Activated CD4-positive, alpha-beta memory T cell treated with anti-CD3 and anti-CD28 coated beads for 36 hours (primary cell): ENCODE measurements at regions not wholly inside any gene's neighbourhood (a gene's known extent, or its start where the extent isn't known, plus 50 kb on each side); places are given as distances from the start of the nearest gene placed in this dataset.

Experiments
- CTCF ChIA-PET: fragments of 350-600 bp; sonication (Branson Sonifier 250); formaldehyde crosslinking; loops from one replicate; lab custom pipeline; 2021; ENCODE audit warnings: antibody characterized with exemption, inconsistent platforms; lab: Charles Lee
- POLR2A ChIA-PET: fragments of 350-600 bp; sonication (Branson Sonifier 250); formaldehyde crosslinking; loops from one replicate; lab custom pipeline; 2021; ENCODE audit warnings: antibody characterized with exemption; lab: Charles Lee
- DNase-seq: peaks from one replicate; pipeline ENCODE4 v3.0.0-alpha.2; 2020
- H3K27ac Mint-ChIP-seq: one replicate; pipeline ENCODE4 v1.8.0; 2021; ENCODE audit warnings: mixed read lengths
- H3K27me3 Mint-ChIP-seq: one replicate; pipeline ENCODE4 v1.8.0; 2021; ENCODE audit warnings: mixed read lengths
- H3K36me3 Mint-ChIP-seq: one replicate; pipeline ENCODE4 v1.8.0; 2021; ENCODE audit warnings: mixed read lengths
- H3K4me1 Mint-ChIP-seq: one replicate; pipeline ENCODE4 v1.8.0; 2021; ENCODE audit warnings: low read depth, mixed read lengths
- H3K4me3 Mint-ChIP-seq: one replicate; pipeline ENCODE4 v1.8.0; 2021; ENCODE audit warnings: mild to moderate bottlenecking, mixed read lengths
- H3K9me3 Mint-ChIP-seq: one replicate; pipeline ENCODE4 v1.8.0; 2021; ENCODE audit warnings: mixed read lengths
- intact Hi-C: fragments of 100-400 bp; cut with micrococcal nuclease; formaldehyde crosslinking; loops from one replicate; pipeline ENCODE4 v1.15.1; 2023

GRCh38 chr5:161064781-161065180, 212.8 kb upstream of the ATP10B start:
- H3K27me3 Mint-ChIP-seq: peaks cover 1% of the 10 kb centered on the region
- H3K36me3 Mint-ChIP-seq: no peaks in the 10 kb centered on the region
- CTCF ChIA-PET: no interaction called here
- H3K9me3 Mint-ChIP-seq: no peaks in the 10 kb centered on the region
- no peak for DNase-seq
- H3K27ac Mint-ChIP-seq: no peak overlapping the region
- intact Hi-C loops: no loop called here
- POLR2A ChIA-PET: no interaction called here
- H3K4me1 Mint-ChIP-seq: no peaks in the 10 kb centered on the region
- H3K4me3 Mint-ChIP-seq: no peak overlapping the region

- POLR2A ChIA-PET: no interaction called here
- H3K36me3 Mint-ChIP-seq: no peaks in the 10 kb centered on the region
- no peaks in the 10 kb centered on the region for H3K4me1 Mint-ChIP-seq
- H3K9me3 Mint-ChIP-seq: no peaks in the 10 kb centered on the region
- H3K27ac Mint-ChIP-seq: no peak overlapping the region
- peaks cover 1% of the 10 kb centered on the region for H3K27me3 Mint-ChIP-seq
- CTCF ChIA-PET: no interaction called here
- no peak for DNase-seq
- no peak overlapping the region for H3K4me3 Mint-ChIP-seq
- intact Hi-C loops: no loop called here
Observed at GRCh38 chr5:161064297-161064696, 212.3 kb upstream of the ATP10B start.

DNA sequence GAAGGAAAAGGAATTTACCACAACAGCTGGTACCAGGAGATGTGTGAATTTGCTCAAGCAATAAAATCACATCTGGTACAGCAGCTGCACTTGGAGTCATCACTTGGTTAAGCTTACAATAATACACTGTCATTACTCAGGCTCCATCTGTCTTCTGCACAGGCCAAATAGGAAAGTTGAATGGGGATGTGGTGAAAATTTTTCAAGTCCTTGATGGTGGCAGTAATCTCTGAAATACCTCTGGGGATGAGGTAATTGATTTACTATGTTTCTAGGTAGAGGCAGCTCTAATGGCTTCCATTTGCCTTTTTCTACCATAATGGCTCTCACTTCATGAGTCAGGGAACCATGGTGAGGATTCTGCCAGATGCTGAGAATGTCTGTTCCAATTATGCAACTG, 206.8 kb upstream of the ATP10B start:
- Mint-ChIP-seq H3K27ac (no peak overlapping the region), H3K36me3 (no peaks in the 10 kb centered on the region), H3K9me3 (no peaks in the 10 kb centered on the region), H3K4me1 (no peaks in the 10 kb centered on the region), H3K27me3 (peaks cover 1% of the 10 kb centered on the region), H3K4me3 (no peak overlapping the region)
- ChIA-PET POLR2A (no interaction called here), CTCF (no interaction called here)
- intact Hi-C loops: no loop called here
- no peak for DNase-seq

DNA sequence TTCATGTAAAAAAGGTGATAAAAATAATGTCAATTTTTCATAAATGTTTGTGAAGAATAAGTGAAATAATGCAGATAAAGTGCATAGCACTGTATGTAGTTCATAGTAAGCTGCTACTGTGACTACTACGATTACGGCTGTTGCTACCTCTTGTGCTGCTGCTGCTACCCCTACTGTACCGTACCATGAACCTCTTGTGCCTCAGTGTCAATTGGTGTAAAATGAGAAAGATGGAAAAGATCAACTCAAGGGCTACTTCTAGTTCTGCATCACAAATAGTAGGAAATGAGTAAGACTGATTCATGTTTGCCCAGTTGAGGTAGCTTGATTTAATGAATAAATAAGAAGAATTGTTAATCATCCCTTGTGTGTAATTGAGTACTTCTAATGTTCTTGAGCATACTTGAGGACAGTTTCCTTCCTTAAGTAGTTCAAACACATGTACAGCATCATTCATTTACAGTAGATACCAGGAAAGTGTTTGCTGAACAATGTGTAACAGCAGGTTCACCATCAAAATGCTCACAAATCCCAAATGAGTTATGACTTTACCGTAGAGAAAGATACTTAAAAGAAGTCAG, 200.0 kb upstream of the ATP10B start:
- CTCF ChIA-PET: no interaction called here
- intact Hi-C loops: no loop called here
- H3K4me3 Mint-ChIP-seq: no peak overlapping the region

GRCh38 chr5:161047024-161047423, 195.0 kb upstream of the ATP10B start:
- ChIA-PET POLR2A (no interaction called here), CTCF (no interaction called here)
- H3K27me3 Mint-ChIP-seq: no peaks in the 10 kb centered on the region
- intact Hi-C loops: no loop called here
- no peaks in the 10 kb centered on the region for H3K36me3 Mint-ChIP-seq
- H3K4me3 Mint-ChIP-seq: no peak overlapping the region
- H3K9me3 Mint-ChIP-seq: no peaks in the 10 kb centered on the region
- no peaks in the 10 kb centered on the region for H3K4me1 Mint-ChIP-seq
- no peak overlapping the region for H3K27ac Mint-ChIP-seq
- DNase-seq: no peak

More for the DNA sequence above, 200.0 kb upstream of the ATP10B start:
- no peaks in the 10 kb centered on the region for H3K4me1 Mint-ChIP-seq
- H3K36me3 Mint-ChIP-seq: no peaks in the 10 kb centered on the region
- H3K9me3 Mint-ChIP-seq: no peaks in the 10 kb centered on the region
- DNase-seq: no peak
- POLR2A ChIA-PET: no interaction called here
- H3K27me3 Mint-ChIP-seq: no peaks in the 10 kb centered on the region
- no peak overlapping the region for H3K27ac Mint-ChIP-seq

DNA sequence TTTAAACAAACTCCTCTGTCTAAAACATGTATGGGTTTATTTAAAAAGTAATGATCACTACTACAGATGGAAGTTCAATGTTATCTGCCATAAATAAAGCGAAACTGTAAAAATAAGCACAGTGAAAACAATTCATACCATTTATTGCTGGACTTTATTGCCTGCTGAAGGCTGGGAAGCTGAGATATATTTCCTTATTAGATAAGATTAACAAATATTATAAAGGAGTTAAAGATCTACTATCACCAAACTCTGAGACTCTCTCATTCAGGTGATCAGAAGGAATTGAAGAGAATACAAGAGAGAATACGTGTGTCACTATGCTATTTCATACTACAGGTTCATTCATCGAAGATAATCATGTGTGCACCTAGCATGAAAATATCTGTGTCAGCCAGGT, 190.9 kb upstream of the ATP10B start:
- CTCF ChIA-PET: no interaction called here
- Mint-ChIP-seq H3K27ac (no peak overlapping the region), H3K4me1 (no peaks in the 10 kb centered on the region), H3K36me3 (no peaks in the 10 kb centered on the region), H3K9me3 (peaks cover 2% of the 10 kb centered on the region), H3K27me3 (no peaks in the 10 kb centered on the region), H3K4me3 (no peak overlapping the region)
- intact Hi-C loops: no loop called here
- POLR2A ChIA-PET: no interaction called here
- DNase-seq: no peak

- Mint-ChIP-seq H3K4me3 (no peak overlapping the region), H3K27me3 (no peaks in the 10 kb centered on the region), H3K4me1 (no peaks in the 10 kb centered on the region), H3K9me3 (peaks cover 2% of the 10 kb centered on the region), H3K27ac (no peak overlapping the region), H3K36me3 (no peaks in the 10 kb centered on the region)
- DNase-seq: no peak
- intact Hi-C loops: no loop called here
- ChIA-PET POLR2A (no interaction called here), CTCF (no interaction called here)
Observed at GRCh38 chr5:161042443-161042842, 190.4 kb upstream of the ATP10B start.

GRCh38 chr5:161040818-161041217, 188.8 kb upstream of the ATP10B start:
- H3K4me3 Mint-ChIP-seq: no peak overlapping the region
- no peaks in the 10 kb centered on the region for H3K36me3 Mint-ChIP-seq
- intact Hi-C loops: no loop called here
- ChIA-PET CTCF (no interaction called here), POLR2A (interaction anchor here (0.7 to 1.2 kb wide), 2 partner anchors 13 to 19 kb away, joined by 3 read pairs; no protein-coding TSS in a partner anchor)
- no peak overlapping the region for H3K27ac Mint-ChIP-seq
- H3K4me1 Mint-ChIP-seq: no peaks in the 10 kb centered on the region
- H3K27me3 Mint-ChIP-seq: no peaks in the 10 kb centered on the region
- DNase-seq: no peak
- H3K9me3 Mint-ChIP-seq: peaks cover 2% of the 10 kb centered on the region

DNA sequence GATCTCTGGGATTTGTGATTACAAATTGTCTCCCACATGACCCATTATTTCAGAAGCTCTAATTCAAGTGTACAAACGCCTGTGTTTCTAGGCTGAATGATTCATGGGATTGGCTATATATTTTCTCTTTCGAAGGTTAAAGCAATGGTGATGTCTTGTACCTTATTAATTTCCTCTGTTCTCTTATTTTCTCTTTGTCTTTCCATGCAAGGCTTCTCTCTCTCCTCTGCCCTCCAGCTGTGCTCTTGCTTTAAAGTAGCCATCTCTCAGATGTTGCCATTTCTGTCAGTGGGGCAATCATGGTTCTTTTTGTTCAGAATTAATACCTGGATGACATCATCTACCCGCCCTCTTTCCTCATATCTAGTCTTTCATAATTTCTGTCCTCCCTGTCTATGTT, 184.3 kb upstream of the ATP10B start:
- Mint-ChIP-seq H3K9me3 (peaks cover 2% of the 10 kb centered on the region), H3K36me3 (no peaks in the 10 kb centered on the region), H3K4me3 (no peak overlapping the region), H3K27ac (no peak overlapping the region), H3K27me3 (peaks cover 1% of the 10 kb centered on the region), H3K4me1 (no peaks in the 10 kb centered on the region)
- POLR2A ChIA-PET: no interaction called here
- no peak for DNase-seq
- CTCF ChIA-PET: no interaction called here
- intact Hi-C loops: no loop called here

DNA sequence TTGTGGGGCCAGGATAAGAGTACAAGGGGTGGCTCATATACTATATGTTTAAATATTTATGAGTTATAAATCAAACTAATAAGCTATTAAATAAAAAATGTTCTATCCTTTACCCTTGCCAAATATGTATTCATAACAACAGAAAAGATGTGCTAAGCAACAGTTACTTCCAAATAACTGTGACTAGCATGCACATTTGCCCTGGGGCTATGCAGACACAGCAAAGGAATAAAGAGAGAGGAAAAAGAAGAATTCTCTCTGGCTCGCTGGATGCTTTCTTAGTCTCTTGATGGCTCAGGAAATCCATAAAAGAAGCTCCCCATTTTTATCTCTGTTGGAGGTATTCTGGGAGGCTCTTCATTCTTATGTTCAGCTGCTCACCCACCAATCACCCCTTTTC, 182.4 kb upstream of the ATP10B start:
- CTCF ChIA-PET: no interaction called here
- POLR2A ChIA-PET: no interaction called here

GRCh38 chr5:161030229-161030628, 178.2 kb upstream of the ATP10B start:
- H3K36me3 Mint-ChIP-seq: no peaks in the 10 kb centered on the region
- intact Hi-C loops: no loop called here
- ChIA-PET POLR2A (no interaction called here), CTCF (no interaction called here)
- H3K9me3 Mint-ChIP-seq: no peaks in the 10 kb centered on the region
- no peak overlapping the region for H3K27ac Mint-ChIP-seq
- peaks cover 1% of the 10 kb centered on the region for H3K27me3 Mint-ChIP-seq
- no peaks in the 10 kb centered on the region for H3K4me1 Mint-ChIP-seq
- no peak overlapping the region for H3K4me3 Mint-ChIP-seq
- no peak for DNase-seq

More for the DNA sequence above, 182.4 kb upstream of the ATP10B start:
- no peak for DNase-seq
- no peaks in the 10 kb centered on the region for H3K36me3 Mint-ChIP-seq
- intact Hi-C loops: no loop called here
- H3K27ac Mint-ChIP-seq: no peak overlapping the region
- H3K27me3 Mint-ChIP-seq: peaks cover 1% of the 10 kb centered on the region
- H3K4me1 Mint-ChIP-seq: no peaks in the 10 kb centered on the region
- peaks cover 2% of the 10 kb centered on the region for H3K9me3 Mint-ChIP-seq
- H3K4me3 Mint-ChIP-seq: no peak overlapping the region

DNA sequence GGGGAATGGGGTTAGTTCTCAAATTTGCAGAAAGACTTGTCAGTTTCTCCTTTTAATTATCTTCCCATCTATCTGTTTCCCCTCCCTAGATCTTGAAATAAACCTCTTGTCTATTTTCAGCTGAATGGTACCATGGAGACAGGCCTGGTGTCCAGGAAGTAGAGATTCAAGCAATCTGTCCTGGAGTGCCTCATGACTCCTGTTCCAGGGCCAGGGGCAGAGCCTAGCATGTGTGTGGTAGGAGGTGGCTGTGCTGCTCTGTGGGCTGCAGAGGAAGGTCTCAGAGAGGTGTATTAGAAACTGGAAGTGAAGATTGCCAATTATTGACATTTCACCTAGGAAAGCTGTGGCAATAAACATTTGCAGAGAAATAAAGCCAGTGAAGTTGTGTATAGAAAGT, 175.8 kb upstream of the ATP10B start:
- intact Hi-C loops: no loop called here
- no peak for DNase-seq
- CTCF ChIA-PET: no interaction called here
- H3K27me3 Mint-ChIP-seq: peaks cover 1% of the 10 kb centered on the region
- no peaks in the 10 kb centered on the region for H3K36me3 Mint-ChIP-seq
- POLR2A ChIA-PET: interaction anchor here (1.0 kb wide), 1 partner anchor 14 kb away, joined by 3 read pairs; no protein-coding TSS in a partner anchor
- no peak overlapping the region for H3K27ac Mint-ChIP-seq
- no peaks in the 10 kb centered on the region for H3K4me1 Mint-ChIP-seq
- no peak overlapping the region for H3K4me3 Mint-ChIP-seq
- no peaks in the 10 kb centered on the region for H3K9me3 Mint-ChIP-seq

DNA sequence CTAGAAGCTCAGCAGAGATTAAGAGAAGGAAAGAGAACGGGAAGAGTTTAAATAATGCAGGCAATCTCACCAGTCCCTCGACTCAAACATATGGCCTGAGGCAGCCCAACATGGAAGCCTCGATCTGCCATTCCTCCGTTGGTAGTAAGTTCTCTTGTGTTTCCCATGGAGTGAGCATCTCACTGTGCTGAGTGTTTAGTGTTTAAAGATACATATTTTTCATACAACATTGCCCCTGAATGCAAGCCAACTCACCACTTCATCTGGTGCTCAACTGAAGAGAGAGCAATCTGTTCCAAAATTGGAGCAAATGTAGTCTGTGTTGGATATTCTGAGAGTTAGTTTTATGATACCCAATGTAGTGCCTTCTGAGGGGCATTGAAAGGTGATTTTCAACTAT, 171.5 kb upstream of the ATP10B start:
- ChIA-PET POLR2A (no interaction called here), CTCF (interaction anchor here (0.8 kb wide), 1 partner anchor 585 kb away, joined by 3 read pairs; no protein-coding TSS in a partner anchor)
- Mint-ChIP-seq H3K4me1 (no peaks in the 10 kb centered on the region), H3K27ac (no peak overlapping the region), H3K9me3 (no peaks in the 10 kb centered on the region), H3K27me3 (peaks cover 10% of the 10 kb centered on the region), H3K4me3 (no peak overlapping the region), H3K36me3 (no peaks in the 10 kb centered on the region)
- no peak for DNase-seq
- intact Hi-C loops: no loop called here
